Activated CD8-positive, alpha-beta memory T cell treated with anti-CD3 and anti-CD28 coated beads for 36 hours (primary cell): ENCODE measurements at regions not wholly inside any gene's neighbourhood (a gene's known extent, or its start where the extent isn't known, plus 50 kb on each side); places are given as distances from the start of the nearest gene placed in this dataset.
"Not testable (repeated sequence)": the region's sequence is repeated elsewhere in the genome, so short reads cannot be mapped to it uniquely, and the experiment has no call there.

Experiments used
- CTCF ChIA-PET: fragments of 350-600 bp; sonication (Branson Sonifier 250); formaldehyde crosslinking; loops from one replicate; lab custom pipeline; 2021; ENCODE audit warnings: antibody characterized with exemption; lab: Charles Lee
- POLR2A ChIA-PET: fragments of 350-600 bp; sonication (Branson Sonifier 250); formaldehyde crosslinking; loops from one replicate; lab custom pipeline; 2021; ENCODE audit warnings: antibody characterized with exemption; lab: Charles Lee

GRCh38 chr2:5617358-5617757, 74.8 kb upstream of the SOX11 start:
- ChIA-PET CTCF (no interaction called here), POLR2A (no interaction called here)

GRCh38 chr2:5617796-5618195, 74.4 kb upstream of the SOX11 start:
- ChIA-PET CTCF (no interaction called here), POLR2A (no interaction called here)

- CTCF ChIA-PET, result no interaction called here
Observed at GRCh38 chr2:5618271-5618670, 73.9 kb upstream of the SOX11 start.

GRCh38 chr2:5625556-5626065, 66.6 kb upstream of the SOX11 start:
- POLR2A ChIA-PET, CTCF ChIA-PET: not testable (repeated sequence)

More at GRCh38 chr2:5618271-5618670, 73.9 kb upstream of the SOX11 start:
- POLR2A ChIA-PET, result no interaction called here

- CTCF ChIA-PET, POLR2A ChIA-PET: not testable (repeated sequence)
Observed at GRCh38 chr2:5628484-5628883, 63.7 kb upstream of the SOX11 start.

GRCh38 chr2:5629510-5629909, 62.7 kb upstream of the SOX11 start:
- POLR2A ChIA-PET, CTCF ChIA-PET: not testable (repeated sequence)

- CTCF ChIA-PET, POLR2A ChIA-PET: not testable (repeated sequence)
Observed at GRCh38 chr2:5637051-5637450, 55.1 kb upstream of the SOX11 start.
